Panc1 (cell line): ENCODE measurements at regions not wholly inside any gene's neighbourhood (a gene's known extent, or its start where the extent isn't known, plus 50 kb on each side); places are given as distances from the start of the nearest gene placed in this dataset.

ENCODE experiments used
- ATAC-seq: fragments of 200-7000 bp; cut with Tn5 transposase; 2 replicates; pipeline ENCODE4 v1.9.1; 2020; ENCODE audit warnings: mild to moderate bottlenecking, moderate library complexity
- BruUV-seq: library from RNA; stranded (reverse); fragments of 400-500 nt; replicated peaks from 2 replicates; lab custom pipeline; 2021; lab: Mats Ljungman, UMichigan
- CTCF ChIA-PET: fragments of 300-600 bp; sonication (Branson Sonifier 250); formaldehyde crosslinking; loops from one replicate; lab custom pipeline; 2022; ENCODE audit warnings: antibody characterized with exemption; lab: Charles Lee
- POLR2A ChIA-PET: fragments of 300-600 bp; sonication (Branson Sonifier 250); formaldehyde crosslinking; loops from one replicate; lab custom pipeline; 2022; ENCODE audit warnings: antibody characterized with exemption; lab: Charles Lee
- DNase-seq: peaks from one replicate; pipeline ENCODE4 v3.0.0-alpha.2; 2010; ENCODE audit warnings: low read depth, low spot score
- H3K27ac ChIP-seq: 2 replicates; pipeline ENCODE4 v1.5.1; 2011; ENCODE audit warnings: mild to moderate bottlenecking, low read length, inconsistent platforms
- H3K27me3 ChIP-seq: fragments of 200-500 bp; sonication (Bioruptor generic); 2 replicates; pipeline ENCODE4 v1.6.0; 2014; ENCODE audit warnings: low read length, inconsistent platforms; ENCODE audit not compliant: control insufficient read depth, insufficient read depth
- H3K36me3 ChIP-seq: fragments of 200-500 bp; sonication (Bioruptor generic); 2 replicates; pipeline ENCODE4 v1.5.1; 2014; ENCODE audit warnings: inconsistent platforms, mild to moderate bottlenecking, low read length, moderate library complexity; ENCODE audit not compliant: control insufficient read depth, insufficient read depth
- H3K4me1 ChIP-seq: 2 replicates; pipeline ENCODE4 v1.5.1; 2011; ENCODE audit warnings: inconsistent platforms, mild to moderate bottlenecking, low read length, moderate library complexity; ENCODE audit not compliant: control insufficient read depth, insufficient read depth
- H3K4me3 ChIP-seq, 2 experiments: 2 replicates each; pipeline ENCODE4 v1.5.1; 2011 to 2012; ENCODE audit warnings: low read depth in 2 of 2, low read length in 2 of 2, mild to moderate bottlenecking in 2 of 2, inconsistent platforms in 1 of 2, moderate library complexity in 1 of 2
- H3K9me3 ChIP-seq: fragments of 200-500 bp; sonication (Bioruptor generic); 2 replicates; pipeline ENCODE4 v1.5.1; 2014; ENCODE audit warnings: low read depth, mild to moderate bottlenecking, inconsistent platforms, low read length, moderate library complexity; ENCODE audit not compliant: control insufficient read depth, insufficient read depth
- POLR2AphosphoS5 ChIP-seq: IDR thresholded peaks from 2 replicates; pipeline ENCODE4 v1.6.1; 2012; ENCODE audit warnings: mild to moderate bottlenecking, low read depth, low read length, moderate library complexity
- SIN3A ChIP-seq: IDR thresholded peaks from 2 replicates; pipeline ENCODE4 v1.6.1; 2012; ENCODE audit warnings: low read depth, mild to moderate bottlenecking, low read length, moderate library complexity, borderline replicate concordance; ENCODE audit not compliant: insufficient read depth
- TCF7L2 ChIP-seq: IDR thresholded peaks from 2 replicates; pipeline ENCODE4 v1.6.1; 2011; ENCODE audit warnings: mild to moderate bottlenecking, low read depth, low read length, inconsistent platforms
- in situ Hi-C: cut with HindIII; loops from 2 replicates; pipeline ENCODE4 v1.10.0; 2016; ENCODE audit warnings: low sequenced_read_pairs, low pct_unique_long_range_greater_than_20kb
- intact Hi-C: fragments of 100-400 bp; cut with micrococcal nuclease; formaldehyde crosslinking; loops from one replicate; pipeline ENCODE4 v1.10.0; 2022; ENCODE audit not compliant: unreplicated experiment
- TF ChIP-seq, protein P1 (sequence below): fragments of 450-650 bp; IDR thresholded peaks from 2 replicates; pipeline ENCODE4 v1.5.1; 2017; ENCODE audit warnings: mild to moderate bottlenecking
- TF ChIP-seq, protein P2 (sequence below), 2 experiments: IDR thresholded peaks; 2 replicates each; pipeline ENCODE4 v1.6.1; 2011 to 2012; ENCODE audit warnings: low read depth in 2 of 2, control low read depth in 1 of 2, low read length in 1 of 2, mild to moderate bottlenecking in 1 of 2, moderate library complexity in 1 of 2; ENCODE audit not compliant: insufficient read depth in 1 of 2

GRCh38 chr15:62740141-62741004 lies 302.2 kb upstream of the TPM1 start:
- no peak for DNase-seq
- no TSS peak for BruUV-seq
- POLR2A ChIA-PET, result no interaction called here
- intact Hi-C loops, result no loop called here
- Histone ChIP-seq H3K36me3 (no peaks in the 10 kb centered on the region), H3K4me3 (no peak overlapping the region), H3K27ac (no peak overlapping the region), H3K27me3 (no peaks in the 10 kb centered on the region), H3K9me3 (no peaks in the 10 kb centered on the region), H3K4me1 (peaks cover 7% of the 10 kb centered on the region; the same call in 1 of the 2 replicates)
- TF ChIP-seq SIN3A (no peak), TCF7L2 (no peak), POLR2AphosphoS5 (no peak)
- TF ChIP-seq, protein P1, sequence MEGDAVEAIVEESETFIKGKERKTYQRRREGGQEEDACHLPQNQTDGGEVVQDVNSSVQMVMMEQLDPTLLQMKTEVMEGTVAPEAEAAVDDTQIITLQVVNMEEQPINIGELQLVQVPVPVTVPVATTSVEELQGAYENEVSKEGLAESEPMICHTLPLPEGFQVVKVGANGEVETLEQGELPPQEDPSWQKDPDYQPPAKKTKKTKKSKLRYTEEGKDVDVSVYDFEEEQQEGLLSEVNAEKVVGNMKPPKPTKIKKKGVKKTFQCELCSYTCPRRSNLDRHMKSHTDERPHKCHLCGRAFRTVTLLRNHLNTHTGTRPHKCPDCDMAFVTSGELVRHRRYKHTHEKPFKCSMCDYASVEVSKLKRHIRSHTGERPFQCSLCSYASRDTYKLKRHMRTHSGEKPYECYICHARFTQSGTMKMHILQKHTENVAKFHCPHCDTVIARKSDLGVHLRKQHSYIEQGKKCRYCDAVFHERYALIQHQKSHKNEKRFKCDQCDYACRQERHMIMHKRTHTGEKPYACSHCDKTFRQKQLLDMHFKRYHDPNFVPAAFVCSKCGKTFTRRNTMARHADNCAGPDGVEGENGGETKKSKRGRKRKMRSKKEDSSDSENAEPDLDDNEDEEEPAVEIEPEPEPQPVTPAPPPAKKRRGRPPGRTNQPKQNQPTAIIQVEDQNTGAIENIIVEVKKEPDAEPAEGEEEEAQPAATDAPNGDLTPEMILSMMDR, result no peak
- TF ChIP-seq, protein P2, sequence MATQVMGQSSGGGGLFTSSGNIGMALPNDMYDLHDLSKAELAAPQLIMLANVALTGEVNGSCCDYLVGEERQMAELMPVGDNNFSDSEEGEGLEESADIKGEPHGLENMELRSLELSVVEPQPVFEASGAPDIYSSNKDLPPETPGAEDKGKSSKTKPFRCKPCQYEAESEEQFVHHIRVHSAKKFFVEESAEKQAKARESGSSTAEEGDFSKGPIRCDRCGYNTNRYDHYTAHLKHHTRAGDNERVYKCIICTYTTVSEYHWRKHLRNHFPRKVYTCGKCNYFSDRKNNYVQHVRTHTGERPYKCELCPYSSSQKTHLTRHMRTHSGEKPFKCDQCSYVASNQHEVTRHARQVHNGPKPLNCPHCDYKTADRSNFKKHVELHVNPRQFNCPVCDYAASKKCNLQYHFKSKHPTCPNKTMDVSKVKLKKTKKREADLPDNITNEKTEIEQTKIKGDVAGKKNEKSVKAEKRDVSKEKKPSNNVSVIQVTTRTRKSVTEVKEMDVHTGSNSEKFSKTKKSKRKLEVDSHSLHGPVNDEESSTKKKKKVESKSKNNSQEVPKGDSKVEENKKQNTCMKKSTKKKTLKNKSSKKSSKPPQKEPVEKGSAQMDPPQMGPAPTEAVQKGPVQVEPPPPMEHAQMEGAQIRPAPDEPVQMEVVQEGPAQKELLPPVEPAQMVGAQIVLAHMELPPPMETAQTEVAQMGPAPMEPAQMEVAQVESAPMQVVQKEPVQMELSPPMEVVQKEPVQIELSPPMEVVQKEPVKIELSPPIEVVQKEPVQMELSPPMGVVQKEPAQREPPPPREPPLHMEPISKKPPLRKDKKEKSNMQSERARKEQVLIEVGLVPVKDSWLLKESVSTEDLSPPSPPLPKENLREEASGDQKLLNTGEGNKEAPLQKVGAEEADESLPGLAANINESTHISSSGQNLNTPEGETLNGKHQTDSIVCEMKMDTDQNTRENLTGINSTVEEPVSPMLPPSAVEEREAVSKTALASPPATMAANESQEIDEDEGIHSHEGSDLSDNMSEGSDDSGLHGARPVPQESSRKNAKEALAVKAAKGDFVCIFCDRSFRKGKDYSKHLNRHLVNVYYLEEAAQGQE (IDR thresholded peaks at IDR 0.05; ENCODE audit: insufficient read depth in 1 of 2, low read depth in 2 of 2, low read length in 1 of 2), result no peak
- CTCF ChIA-PET, result interaction anchor here (0.7 kb wide), 1 partner anchor 364 kb away, joined by 10 read pairs; no protein-coding TSS in a partner anchor
- no peak for ATAC-seq
- in situ Hi-C loops, result no loop called here

GRCh38 chr15:62741106-62741505 lies 301.4 kb upstream of the TPM1 start:
- DNase-seq (no peak), ATAC-seq (no peak)
- CTCF ChIA-PET, result interaction anchor here (0.9 to 1.7 kb wide), 2 partner anchors 310 to 349 kb away, joined by 3 to 11 read pairs; no protein-coding TSS in a partner anchor
- no TSS peak for BruUV-seq
- H3K27ac ChIP-seq, result no peak overlapping the region
- H3K4me3 ChIP-seq, result no peak overlapping the region
- H3K36me3 ChIP-seq, result no peaks in the 10 kb centered on the region
- no peaks in the 10 kb centered on the region for H3K27me3 ChIP-seq
- TF ChIP-seq, protein P2 (IDR thresholded peaks at IDR 0.05; ENCODE audit: insufficient read depth in 1 of 2, low read depth in 2 of 2, low read length in 1 of 2), result no peak
- no peak for TF ChIP-seq TCF7L2
- no peak for TF ChIP-seq POLR2AphosphoS5
- TF ChIP-seq, protein P1, result no peak
- POLR2A ChIA-PET, result interaction anchor here (0.6 kb wide), 1 partner anchor 149 kb away, joined by 3 read pairs; no protein-coding TSS in a partner anchor
- in situ Hi-C loops (no loop called here), intact Hi-C loops (no loop called here)
- peaks cover 7% of the 10 kb centered on the region; the same call in 1 of the 2 replicates for H3K4me1 ChIP-seq
- H3K9me3 ChIP-seq, result no peaks in the 10 kb centered on the region
